ENCODE measurements at regions not wholly inside any gene's neighbourhood (a gene's known extent, or its start where the extent isn't known, plus 50 kb on each side); places are given as distances from the start of the nearest gene placed in this dataset.

- DNase-seq, result peak; percentile 64 to 85
Observed at GRCh38 chr14:105818712-105819005, 292.3 kb downstream of the TMEM121 start.

GRCh38 chr14:105830171-105830570 is 303.8 kb downstream of the TMEM121 start:
- no peak for DNase-seq

- no peak for DNase-seq
Observed at GRCh38 chr14:105836160-105836559, 309.8 kb downstream of the TMEM121 start.

DNA sequence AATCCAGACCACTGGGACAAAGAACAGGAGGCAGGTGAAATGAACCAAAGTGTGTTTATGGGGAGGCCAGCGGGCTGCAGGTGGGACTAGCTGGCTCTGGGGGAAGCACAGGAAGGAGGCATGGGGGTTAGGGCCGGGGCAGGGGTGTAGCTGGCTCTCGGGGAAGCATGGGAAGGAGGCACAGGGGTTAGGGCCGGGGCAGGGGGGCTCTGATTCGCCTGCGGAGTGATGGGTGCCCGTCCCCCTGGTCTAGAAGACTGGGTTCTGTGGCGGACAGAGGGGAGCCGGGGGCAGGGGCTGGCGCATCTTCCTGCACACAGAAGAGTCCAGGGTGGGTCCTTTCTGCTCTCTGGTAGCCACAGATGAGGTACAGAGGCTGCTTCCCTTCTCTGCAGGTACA is 310.3 kb downstream of the TMEM121 start:
- no peak for DNase-seq

GRCh38 chr14:105837349-105838063 is 311.1 kb downstream of the TMEM121 start:
- no peak for DNase-seq

DNA sequence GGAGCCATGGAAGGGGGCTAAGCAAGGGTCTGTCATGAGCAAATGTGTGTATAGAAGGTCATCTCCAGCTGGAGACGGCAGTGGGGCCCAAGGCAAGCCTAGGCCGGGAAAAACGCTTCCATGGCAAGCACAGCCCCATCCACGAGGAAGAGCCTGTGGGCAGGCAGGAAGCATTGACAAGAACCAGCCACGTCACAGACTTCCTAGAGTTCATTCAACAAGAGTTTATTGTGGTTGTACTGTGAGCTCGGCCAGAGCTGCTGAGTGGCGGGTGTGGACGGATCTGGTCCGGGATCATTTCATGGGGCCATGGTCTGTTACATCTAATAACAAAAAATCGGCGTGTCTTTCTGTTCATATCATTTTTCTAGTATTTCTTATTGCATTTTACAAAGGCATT is 311.7 kb downstream of the TMEM121 start:
- no peak for DNase-seq

GRCh38 chr14:105838591-105839424 is 312.4 kb downstream of the TMEM121 start:
- DNase-seq, result no peak

DNA sequence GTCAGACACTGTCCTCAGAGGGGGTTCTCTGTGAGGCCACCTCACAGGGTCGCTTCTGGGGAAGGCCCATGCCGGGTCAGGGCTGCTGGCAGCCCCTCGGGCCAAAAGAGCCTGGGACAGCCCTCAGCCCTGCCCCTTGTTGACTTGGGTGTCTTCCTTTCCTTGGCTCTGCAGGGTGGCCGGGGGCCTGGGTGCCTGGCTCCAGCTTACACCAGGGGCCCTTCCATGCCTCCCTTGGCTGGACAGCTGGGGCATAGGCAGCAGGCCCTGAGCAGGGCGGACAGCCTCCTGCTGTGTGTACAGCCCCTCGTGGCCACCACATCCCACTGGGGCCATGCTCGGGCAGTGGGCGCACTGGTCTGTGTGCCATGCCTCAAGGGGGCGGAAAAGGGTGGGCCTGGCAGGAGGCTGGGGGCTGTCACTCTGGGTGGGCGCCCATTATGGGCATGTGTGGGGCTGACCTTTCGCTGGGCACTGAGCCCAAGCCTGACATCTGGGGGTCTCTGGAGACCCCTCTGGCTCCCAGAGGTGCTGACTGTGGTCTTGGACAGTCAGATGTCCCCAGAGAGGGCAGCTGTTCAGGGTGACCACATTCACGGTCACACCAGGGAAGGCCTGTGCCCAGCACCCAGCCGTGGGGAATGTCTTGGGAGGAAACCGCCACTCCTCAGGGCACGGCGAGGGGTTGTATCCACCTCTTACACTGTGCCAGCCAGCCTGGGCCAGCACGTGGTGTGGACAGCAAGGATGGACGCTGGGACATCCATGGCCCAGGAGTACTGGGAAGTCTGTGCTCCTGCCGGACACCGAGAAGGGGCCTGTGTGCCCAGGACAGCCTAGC is 313.3 kb downstream of the TMEM121 start:
- DNase-seq, result no peak

- DNase-seq, result no peak
Observed at GRCh38 chr14:105840266-105841021, 314.1 kb downstream of the TMEM121 start.

DNA sequence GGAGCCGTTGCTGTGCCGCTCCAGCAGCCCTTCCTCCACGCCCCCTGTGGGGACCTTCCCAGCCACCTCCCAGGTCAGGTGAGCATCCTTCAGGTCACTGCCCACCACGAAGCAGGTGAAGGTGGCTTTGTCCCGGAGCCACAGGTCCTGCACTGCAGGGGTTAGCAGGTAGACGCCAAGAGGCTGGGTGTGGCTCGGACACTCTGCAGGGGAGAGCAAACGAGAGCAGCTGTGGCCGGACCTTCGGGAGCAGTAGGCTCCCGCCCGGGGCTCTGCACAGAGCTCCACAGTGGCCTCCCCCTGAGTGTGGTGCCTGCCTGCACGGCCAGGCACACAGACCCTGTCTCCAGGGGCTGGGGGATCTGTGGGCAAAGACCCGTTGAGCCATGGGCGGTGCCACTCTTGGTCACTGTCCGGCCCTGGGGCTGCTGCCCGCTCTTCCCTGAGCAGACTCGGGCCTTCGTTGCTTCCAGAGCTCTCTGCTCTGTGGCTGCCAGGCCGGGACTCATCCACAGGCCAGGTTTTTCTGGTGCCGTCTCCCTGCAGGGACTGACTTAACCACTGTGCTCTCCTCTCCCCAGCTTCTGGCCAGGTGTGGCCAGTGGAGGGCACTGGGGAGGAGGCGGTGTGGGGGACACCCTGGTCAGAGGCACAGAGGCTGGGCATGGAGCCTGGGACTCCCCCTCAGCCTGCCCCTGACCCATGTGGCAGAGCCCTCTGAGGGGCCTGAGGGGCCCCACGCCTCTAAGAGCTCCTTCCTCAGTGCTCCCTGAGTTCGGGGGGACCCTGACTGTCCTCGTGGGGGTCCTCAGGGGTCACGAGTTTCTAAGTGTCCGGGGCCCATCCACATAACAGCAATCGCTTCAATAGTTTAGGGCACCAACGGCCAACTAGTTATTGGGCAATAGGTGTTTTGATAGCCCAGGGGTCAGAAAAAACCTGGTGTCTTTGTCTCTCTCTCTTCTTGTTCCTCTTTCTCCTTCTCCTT is 314.9 kb downstream of the TMEM121 start:
- DNase-seq, result no peak

- DNase-seq, result no peak
Observed at GRCh38 chr14:105842105-105842504, 315.7 kb downstream of the TMEM121 start.

GRCh38 chr14:105843444-105844046 is 317.2 kb downstream of the TMEM121 start:
- no peak for DNase-seq

DNA sequence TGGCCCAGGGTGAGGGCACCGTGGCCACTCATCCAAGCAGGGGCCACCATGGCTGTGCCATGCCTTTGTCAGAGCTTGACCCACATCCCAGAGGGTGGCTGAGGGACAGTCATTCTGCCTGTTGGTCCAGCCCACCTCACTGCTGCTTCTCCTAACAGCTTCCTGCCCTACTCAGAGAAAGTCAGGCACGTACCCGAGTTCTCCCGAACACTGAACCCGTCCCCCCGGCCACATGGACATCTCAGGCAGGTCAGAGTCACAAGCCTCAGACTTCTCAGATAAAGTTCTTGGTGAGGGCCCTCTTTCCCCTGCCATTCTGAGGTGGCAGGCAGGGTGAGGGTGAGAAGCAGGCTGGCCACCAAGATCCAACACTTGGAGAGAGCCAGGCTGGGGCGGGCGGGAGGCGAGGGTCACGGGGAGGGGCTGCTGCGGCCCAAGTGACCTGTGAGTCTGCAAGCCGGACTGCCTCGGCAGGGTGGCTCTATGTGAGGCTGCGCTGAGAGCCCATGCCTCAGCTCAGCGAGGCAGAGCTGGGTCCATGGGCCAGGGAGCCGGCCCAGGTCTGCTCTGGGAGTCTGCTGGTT is 317.8 kb downstream of the TMEM121 start:
- no peak for DNase-seq

GRCh38 chr14:105844810-105845724 is 318.7 kb downstream of the TMEM121 start:
- no peak for DNase-seq

GRCh38 chr14:105845725-105846309 is 319.4 kb downstream of the TMEM121 start:
- DNase-seq, result no peak

DNA sequence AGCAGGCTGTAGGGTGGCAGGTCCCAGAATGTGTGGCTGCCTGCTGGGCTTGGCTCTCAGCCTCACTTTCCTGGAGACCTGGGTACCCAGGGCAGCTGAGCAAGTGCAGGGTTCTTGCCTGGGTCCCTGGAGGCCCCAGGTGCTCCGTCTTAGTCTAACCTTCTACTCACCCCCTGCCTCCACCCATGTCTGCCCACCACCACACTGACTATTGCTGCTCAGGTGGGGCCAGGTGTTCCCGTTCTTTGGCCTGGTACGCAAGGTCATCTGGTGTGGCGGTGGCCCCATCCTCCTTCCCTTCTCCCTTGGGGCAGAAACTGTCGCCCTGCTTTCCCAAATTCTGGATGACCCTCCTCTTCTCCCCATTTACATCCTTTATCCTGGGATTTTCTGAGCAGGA is 319.9 kb downstream of the TMEM121 start:
- no peak for DNase-seq

GRCh38 chr14:105847400-105847799 is 321.0 kb downstream of the TMEM121 start:
- no peak for DNase-seq

DNA sequence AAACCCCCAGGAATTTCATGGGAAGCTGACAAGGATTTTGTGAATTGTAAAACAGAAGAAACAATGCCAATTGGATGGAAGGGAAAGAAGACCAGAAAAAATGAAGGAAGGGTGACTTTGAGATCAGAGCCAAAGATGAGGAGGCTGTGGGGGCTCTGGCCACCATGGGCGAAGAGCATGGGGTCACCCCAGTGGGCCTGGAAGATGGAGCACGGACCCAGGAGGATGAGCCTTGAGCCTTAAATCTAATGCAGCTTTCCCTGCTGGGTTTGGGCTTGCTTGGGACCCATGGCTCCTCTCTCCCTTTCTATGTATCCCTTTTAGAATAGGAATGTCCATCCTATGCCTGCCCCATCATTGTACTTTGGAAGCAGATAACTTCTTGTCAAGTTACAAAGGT is 322.2 kb downstream of the TMEM121 start:
- DNase-seq, result no peak

- DNase-seq, result no peak
Observed at GRCh38 chr14:105849933-105850626, 323.7 kb downstream of the TMEM121 start.
